ENCODE measurements at regions not wholly inside any gene's neighbourhood (a gene's known extent, or its start where the extent isn't known, plus 50 kb on each side); places are given as distances from the start of the nearest gene placed in this dataset.

GRCh38 chr2:17122887-17123501 is 395.2 kb downstream of the RAD51AP2 start:
- H3K4me2 ChIP-seq (ENCODE audit: control insufficient read depth, insufficient read depth), result no peak overlapping the region
- ChIA-PET CTCF (no interaction called here), POLR2A (no interaction called here), RAD21 (ENCODE audit: unreplicated experiment) (no interaction called here), SMC1A (ENCODE audit: uncharacterized antibody, unreplicated experiment) (no interaction called here)
- no peaks in the 10 kb centered on the region for H3K36me3 ChIP-seq (ENCODE audit: control insufficient read depth in 2 of 2, insufficient read depth in 2 of 2, low read length in 1 of 2)
- H3K9ac ChIP-seq (ENCODE audit: control insufficient read depth, insufficient read depth, low read length), result no peak overlapping the region
- H3K27me3 ChIP-seq (replicated peaks in 1 of 2; ENCODE audit: control insufficient read depth in 2 of 2, insufficient read depth in 2 of 2, low read length in 1 of 2), result no peaks in the 10 kb centered on the region
- H3K4me1 ChIP-seq (ENCODE audit: control insufficient read depth, insufficient read depth, low read length), result no peaks in the 10 kb centered on the region
- ATAC-seq (no peak), FAIRE-seq (no peak), DNase-seq (ENCODE audit: low read depth, low spot score) (no peak)
- no peak overlapping the region for H2AFZ ChIP-seq (ENCODE audit: control insufficient read depth, low read depth, low read length)
- 25% methylated on average over 7 of the region's 7 CpGs for WGBS (ENCODE audit: insufficient coverage, insufficient replicate concordance, low lambda C conversion rate, missing lambda C conversion rate)
- no peaks in the 10 kb centered on the region for H3K79me2 ChIP-seq (ENCODE audit: control insufficient read depth, insufficient read depth, low read length)
- H4K20me1 ChIP-seq (ENCODE audit: control insufficient read depth, insufficient read depth), result no peaks in the 10 kb centered on the region
- H3K4me3 ChIP-seq, result no peak overlapping the region
- no TSS peak for BruUV-seq (replicated peaks)
- no peak overlapping the region for H3K27ac ChIP-seq (ENCODE audit: control insufficient read depth, insufficient read depth)
- intact Hi-C loops (cut with micrococcal nuclease; ENCODE audit: unreplicated experiment) (no loop called here), in situ Hi-C loops (cut with MboI) (no loop called here)
- H3K9me3 ChIP-seq (replicated peaks; ENCODE audit: control insufficient read depth, insufficient read depth, low read length), result no peaks in the 10 kb centered on the region
- TF ChIP-seq ATF7 (IDR thresholded peaks at IDR 0.05; ENCODE audit: low read depth) (no peak), ZZZ3 (IDR thresholded peaks at IDR 0.05; ENCODE audit: control insufficient read depth, insufficient read length, low read depth) (no peak), USF2 (IDR thresholded peaks at IDR 0.05; ENCODE audit: borderline replicate concordance, low read depth, low read length) (no peak), ZBTB33 (IDR thresholded peaks at IDR 0.05) (no peak), BHLHE40 (IDR thresholded peaks at IDR 0.05; ENCODE audit: borderline replicate concordance in 1 of 2, low read depth in 2 of 2, low read length in 1 of 2) (no peak), RELA (IDR thresholded peaks at IDR 0.05; ENCODE audit: borderline replicate concordance, partially characterized antibody) (no peak), KLF5 (IDR thresholded peaks at IDR 0.05; ENCODE audit: partially characterized antibody) (no peak), CEBPZ (IDR thresholded peaks at IDR 0.05; ENCODE audit: low read depth, low read length) (no peak), LARP7 (IDR thresholded peaks at IDR 0.05) (no peak), TBL1XR1 (IDR thresholded peaks at IDR 0.05; ENCODE audit: low read depth, low read length) (no peak)
